ENCODE measurements at regions not wholly inside any gene's neighbourhood (a gene's known extent, or its start where the extent isn't known, plus 50 kb on each side); places are given as distances from the start of the nearest gene placed in this dataset.

DNA sequence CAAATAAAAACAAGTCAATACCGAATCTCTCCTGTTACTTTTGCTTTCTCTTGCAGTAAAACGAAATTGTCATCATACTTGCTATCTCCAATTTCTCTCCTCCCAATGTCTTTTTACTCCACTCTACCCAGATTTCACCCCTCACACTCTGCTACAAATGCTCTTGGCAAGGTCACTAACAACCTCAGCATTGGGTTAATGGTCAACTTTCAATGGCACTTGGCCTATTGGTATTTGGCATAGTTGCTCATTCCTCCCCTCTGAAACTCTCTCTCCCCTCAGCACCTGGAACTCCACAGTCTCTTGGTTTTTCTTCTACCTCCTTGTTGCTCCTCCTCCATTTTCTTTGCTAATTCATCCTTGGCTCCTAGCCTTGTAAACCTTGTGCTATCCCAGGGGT is 367.3 kb downstream of the PTPRU start:
- Histone ChIP-seq H3K9me2 (ENCODE audit: insufficient read depth, low read length) (no peaks in the 10 kb centered on the region), H3K4me2 (ENCODE audit: low read length) (no peak overlapping the region), H3K27ac (ENCODE audit: low read length) (no peak overlapping the region), H3F3A (ENCODE audit: insufficient read depth, low read length, poor library complexity, severe bottlenecking) (no peaks in the 10 kb centered on the region), H3K9ac (ENCODE audit: low read length) (no peak overlapping the region), H3K27me3 (ENCODE audit: insufficient read depth, low read depth, low read length) (no peaks in the 10 kb centered on the region), H3K36me3 (ENCODE audit: insufficient read depth, low read length) (no peaks in the 10 kb centered on the region), H3K4me3 (ENCODE audit: low read length) (no peak overlapping the region), H2AFZ (ENCODE audit: low read depth, low read length) (no peak overlapping the region), H4K20me1 (ENCODE audit: insufficient read depth) (no peaks in the 10 kb centered on the region), H3K9me3 (ENCODE audit: low read length) (no peaks in the 10 kb centered on the region), H3K79me2 (replicated peaks; ENCODE audit: insufficient read depth, low read length) (no peaks in the 10 kb centered on the region)
- no peak for TF ChIP-seq EP300 (conservative IDR thresholded peaks at IDR 0.05; ENCODE audit: poor library complexity, severe bottlenecking)
- TF ChIP-seq EZH2 (IDR thresholded peaks at IDR 0.05; ENCODE audit: borderline replicate concordance, insufficient read depth, low read length, poor library complexity, severe bottlenecking), result no peak
- no peak for TF ChIP-seq POLR2AphosphoS5 (IDR thresholded peaks at IDR 0.05)
- TF ChIP-seq, protein P1, sequence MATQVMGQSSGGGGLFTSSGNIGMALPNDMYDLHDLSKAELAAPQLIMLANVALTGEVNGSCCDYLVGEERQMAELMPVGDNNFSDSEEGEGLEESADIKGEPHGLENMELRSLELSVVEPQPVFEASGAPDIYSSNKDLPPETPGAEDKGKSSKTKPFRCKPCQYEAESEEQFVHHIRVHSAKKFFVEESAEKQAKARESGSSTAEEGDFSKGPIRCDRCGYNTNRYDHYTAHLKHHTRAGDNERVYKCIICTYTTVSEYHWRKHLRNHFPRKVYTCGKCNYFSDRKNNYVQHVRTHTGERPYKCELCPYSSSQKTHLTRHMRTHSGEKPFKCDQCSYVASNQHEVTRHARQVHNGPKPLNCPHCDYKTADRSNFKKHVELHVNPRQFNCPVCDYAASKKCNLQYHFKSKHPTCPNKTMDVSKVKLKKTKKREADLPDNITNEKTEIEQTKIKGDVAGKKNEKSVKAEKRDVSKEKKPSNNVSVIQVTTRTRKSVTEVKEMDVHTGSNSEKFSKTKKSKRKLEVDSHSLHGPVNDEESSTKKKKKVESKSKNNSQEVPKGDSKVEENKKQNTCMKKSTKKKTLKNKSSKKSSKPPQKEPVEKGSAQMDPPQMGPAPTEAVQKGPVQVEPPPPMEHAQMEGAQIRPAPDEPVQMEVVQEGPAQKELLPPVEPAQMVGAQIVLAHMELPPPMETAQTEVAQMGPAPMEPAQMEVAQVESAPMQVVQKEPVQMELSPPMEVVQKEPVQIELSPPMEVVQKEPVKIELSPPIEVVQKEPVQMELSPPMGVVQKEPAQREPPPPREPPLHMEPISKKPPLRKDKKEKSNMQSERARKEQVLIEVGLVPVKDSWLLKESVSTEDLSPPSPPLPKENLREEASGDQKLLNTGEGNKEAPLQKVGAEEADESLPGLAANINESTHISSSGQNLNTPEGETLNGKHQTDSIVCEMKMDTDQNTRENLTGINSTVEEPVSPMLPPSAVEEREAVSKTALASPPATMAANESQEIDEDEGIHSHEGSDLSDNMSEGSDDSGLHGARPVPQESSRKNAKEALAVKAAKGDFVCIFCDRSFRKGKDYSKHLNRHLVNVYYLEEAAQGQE (IDR thresholded peaks at IDR 0.05; ENCODE audit: borderline replicate concordance), result no peak
- TF ChIP-seq TAF1 (IDR thresholded peaks at IDR 0.05; ENCODE audit: low read depth), result no peak
- TF ChIP-seq SMC3 (conservative IDR thresholded peaks at IDR 0.05; ENCODE audit: poor library complexity), result no peak
- TF ChIP-seq MXI1 (conservative IDR thresholded peaks at IDR 0.05; ENCODE audit: poor library complexity, severe bottlenecking), result no peak
- TF ChIP-seq, protein P2, sequence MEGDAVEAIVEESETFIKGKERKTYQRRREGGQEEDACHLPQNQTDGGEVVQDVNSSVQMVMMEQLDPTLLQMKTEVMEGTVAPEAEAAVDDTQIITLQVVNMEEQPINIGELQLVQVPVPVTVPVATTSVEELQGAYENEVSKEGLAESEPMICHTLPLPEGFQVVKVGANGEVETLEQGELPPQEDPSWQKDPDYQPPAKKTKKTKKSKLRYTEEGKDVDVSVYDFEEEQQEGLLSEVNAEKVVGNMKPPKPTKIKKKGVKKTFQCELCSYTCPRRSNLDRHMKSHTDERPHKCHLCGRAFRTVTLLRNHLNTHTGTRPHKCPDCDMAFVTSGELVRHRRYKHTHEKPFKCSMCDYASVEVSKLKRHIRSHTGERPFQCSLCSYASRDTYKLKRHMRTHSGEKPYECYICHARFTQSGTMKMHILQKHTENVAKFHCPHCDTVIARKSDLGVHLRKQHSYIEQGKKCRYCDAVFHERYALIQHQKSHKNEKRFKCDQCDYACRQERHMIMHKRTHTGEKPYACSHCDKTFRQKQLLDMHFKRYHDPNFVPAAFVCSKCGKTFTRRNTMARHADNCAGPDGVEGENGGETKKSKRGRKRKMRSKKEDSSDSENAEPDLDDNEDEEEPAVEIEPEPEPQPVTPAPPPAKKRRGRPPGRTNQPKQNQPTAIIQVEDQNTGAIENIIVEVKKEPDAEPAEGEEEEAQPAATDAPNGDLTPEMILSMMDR (IDR thresholded peaks at IDR 0.05; ENCODE audit: poor library complexity, severe bottlenecking), result no peak
- TF ChIP-seq RAD21 (conservative IDR thresholded peaks at IDR 0.05), result no peak

DNA sequence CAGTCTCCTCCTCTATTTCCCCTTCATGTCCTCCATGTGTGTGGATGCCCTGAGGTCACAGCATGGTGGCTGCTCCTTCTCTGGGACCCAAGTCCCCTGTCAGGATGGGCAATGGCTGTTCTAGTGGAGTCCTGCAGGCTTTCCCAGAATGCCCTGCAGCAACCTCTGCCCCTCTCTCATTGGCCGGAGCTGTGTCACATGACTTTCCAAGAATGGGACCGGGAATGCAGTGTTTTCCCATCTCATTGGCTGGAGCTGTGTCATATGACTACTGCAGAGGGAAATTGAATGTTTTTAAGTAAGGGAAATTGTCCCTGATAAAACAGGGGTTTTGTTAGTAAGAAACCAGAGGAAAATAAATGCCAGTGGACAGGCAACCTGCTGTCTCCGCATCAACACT is 365.9 kb downstream of the PTPRU start:
- no peaks in the 10 kb centered on the region for H3K79me2 ChIP-seq (replicated peaks; ENCODE audit: insufficient read depth, low read length)
- no peaks in the 10 kb centered on the region for H3K36me3 ChIP-seq (ENCODE audit: insufficient read depth, low read length)
- no peak overlapping the region for H2AFZ ChIP-seq (ENCODE audit: low read depth, low read length)
- H3F3A ChIP-seq (ENCODE audit: insufficient read depth, low read length, poor library complexity, severe bottlenecking), result no peaks in the 10 kb centered on the region
- no peaks in the 10 kb centered on the region for H3K9me2 ChIP-seq (ENCODE audit: insufficient read depth, low read length)
- H3K9ac ChIP-seq (ENCODE audit: low read length), result no peak overlapping the region
- H3K27ac ChIP-seq (ENCODE audit: low read length), result no peak overlapping the region
- H3K27me3 ChIP-seq (ENCODE audit: insufficient read depth, low read depth, low read length), result no peaks in the 10 kb centered on the region
- TF ChIP-seq RAD21 (conservative IDR thresholded peaks at IDR 0.05) (no peak), MXI1 (conservative IDR thresholded peaks at IDR 0.05; ENCODE audit: poor library complexity, severe bottlenecking) (no peak), SMC3 (conservative IDR thresholded peaks at IDR 0.05; ENCODE audit: poor library complexity) (no peak)
- no peak overlapping the region for H3K4me3 ChIP-seq (ENCODE audit: low read length)
- H4K20me1 ChIP-seq (ENCODE audit: insufficient read depth), result no peaks in the 10 kb centered on the region
- H3K9me3 ChIP-seq (ENCODE audit: low read length), result no peaks in the 10 kb centered on the region
- no peak overlapping the region for H3K4me2 ChIP-seq (ENCODE audit: low read length)

DNA sequence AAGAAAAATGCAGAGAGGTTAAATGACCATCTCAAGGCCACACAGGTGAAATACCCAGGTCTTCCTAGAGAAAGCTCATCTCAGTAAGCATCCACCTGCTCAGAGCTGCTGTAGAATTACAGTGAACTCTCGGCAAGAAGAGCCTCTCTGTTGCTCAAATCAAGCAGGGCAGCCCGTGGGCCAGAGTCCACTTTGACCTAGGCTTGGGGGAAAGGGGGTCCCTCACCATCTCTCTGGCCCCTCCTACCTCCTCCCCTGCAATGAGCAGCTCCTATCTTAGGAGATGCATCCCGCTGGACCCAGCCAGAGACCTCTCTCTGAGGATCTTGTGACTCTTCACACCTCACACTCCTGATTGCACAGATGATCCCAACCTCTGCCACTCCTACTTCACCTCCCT is 364.7 kb downstream of the PTPRU start:
- no peak for TF ChIP-seq MXI1 (conservative IDR thresholded peaks at IDR 0.05; ENCODE audit: poor library complexity, severe bottlenecking)
- TF ChIP-seq POLR2AphosphoS5 (IDR thresholded peaks at IDR 0.05), result no peak
- TF ChIP-seq, protein P2 (IDR thresholded peaks at IDR 0.05; ENCODE audit: poor library complexity, severe bottlenecking), result no peak
- no peak for TF ChIP-seq EZH2 (IDR thresholded peaks at IDR 0.05; ENCODE audit: borderline replicate concordance, insufficient read depth, low read length, poor library complexity, severe bottlenecking)
- TF ChIP-seq RAD21 (conservative IDR thresholded peaks at IDR 0.05), result no peak
- no peak for TF ChIP-seq TAF1 (IDR thresholded peaks at IDR 0.05; ENCODE audit: low read depth)
- TF ChIP-seq SMC3 (conservative IDR thresholded peaks at IDR 0.05; ENCODE audit: poor library complexity), result no peak
- Histone ChIP-seq H3F3A (ENCODE audit: insufficient read depth, low read length, poor library complexity, severe bottlenecking) (no peaks in the 10 kb centered on the region), H3K4me3 (ENCODE audit: low read length) (no peak overlapping the region), H3K27me3 (ENCODE audit: insufficient read depth, low read depth, low read length) (no peaks in the 10 kb centered on the region), H2AFZ (ENCODE audit: low read depth, low read length) (no peak overlapping the region), H3K4me2 (ENCODE audit: low read length) (no peak overlapping the region), H3K79me2 (replicated peaks; ENCODE audit: insufficient read depth, low read length) (no peaks in the 10 kb centered on the region), H3K9me2 (ENCODE audit: insufficient read depth, low read length) (no peaks in the 10 kb centered on the region), H3K27ac (ENCODE audit: low read length) (no peak overlapping the region), H3K9me3 (ENCODE audit: low read length) (no peaks in the 10 kb centered on the region), H3K9ac (ENCODE audit: low read length) (no peak overlapping the region), H4K20me1 (ENCODE audit: insufficient read depth) (no peaks in the 10 kb centered on the region), H3K36me3 (ENCODE audit: insufficient read depth, low read length) (no peaks in the 10 kb centered on the region)

Data from neural cell (in vitro differentiated cells).